ENCODE measurements at regions not wholly inside any gene's neighbourhood (a gene's known extent, or its start where the extent isn't known, plus 50 kb on each side); places are given as distances from the start of the nearest gene placed in this dataset.
"Not testable (repeated sequence)": the region's sequence is repeated elsewhere in the genome, so short reads cannot be mapped to it uniquely, and the experiment has no call there.

- no peak for DNase-seq
Observed at GRCh38 chr3:55147406-55147805, 219.5 kb upstream of the LRTM1 start.

GRCh38 chr3:55146216-55146615 lies 218.4 kb upstream of the LRTM1 start:
- DNase-seq, result no peak

- no peak for DNase-seq
Observed at GRCh38 chr3:55144015-55144673, 216.3 kb upstream of the LRTM1 start.

GRCh38 chr3:55143336-55143735 lies 215.5 kb upstream of the LRTM1 start:
- DNase-seq, result no peak

GRCh38 chr3:55136291-55136690 lies 208.4 kb upstream of the LRTM1 start:
- not testable (repeated sequence) for DNase-seq

GRCh38 chr3:55128225-55128823 lies 200.5 kb upstream of the LRTM1 start:
- DNase-seq, result peak; percentile 29

- DNase-seq, result no peak
Observed at GRCh38 chr3:55127565-55127964, 199.7 kb upstream of the LRTM1 start.

- no peak for DNase-seq
Observed at GRCh38 chr3:55124371-55124770, 196.5 kb upstream of the LRTM1 start.
